LNCAP (cell line): ENCODE measurements at regions not wholly inside any gene's neighbourhood (a gene's known extent, or its start where the extent isn't known, plus 50 kb on each side); places are given as distances from the start of the nearest gene placed in this dataset.

Experiments
- CTCF ChIP-seq: fragments of 450-650 bp; IDR thresholded peaks from 2 replicates; pipeline ENCODE4 v1.5.1; 2017; ENCODE audit warnings: mild to moderate bottlenecking

GRCh38 chr18:46282646-46283045 lies 178.5 kb downstream of the HAUS1 start:
- TF ChIP-seq CTCF, result no peak

- no peak for TF ChIP-seq CTCF
These were observed 179.1 kb downstream of the HAUS1 start for GRCh38 chr18:46283268-46283667.

- no peak for TF ChIP-seq CTCF
These were observed 179.7 kb downstream of the HAUS1 start for GRCh38 chr18:46283895-46284295.

- TF ChIP-seq CTCF, result no peak
These were observed 185.3 kb downstream of the HAUS1 start for GRCh38 chr18:46289463-46289862.

GRCh38 chr18:46289931-46290330 lies 185.7 kb downstream of the HAUS1 start:
- TF ChIP-seq CTCF, result no peak

GRCh38 chr18:46290440-46291020 lies 186.3 kb downstream of the HAUS1 start:
- TF ChIP-seq CTCF, result no peak

GRCh38 chr18:46291149-46291548 lies 187.0 kb downstream of the HAUS1 start:
- no peak for TF ChIP-seq CTCF

- TF ChIP-seq CTCF, result no peak
These were observed 189.6 kb downstream of the HAUS1 start for GRCh38 chr18:46293742-46294181.
